Tibial nerve (tissue), 4 donors: ENCODE measurements at regions not wholly inside any gene's neighbourhood (a gene's known extent, or its start where the extent isn't known, plus 50 kb on each side); places are given as distances from the start of the nearest gene placed in this dataset.

ENCODE experiments used
- EP300 ChIP-seq, 2 donors: sonication (generic); formaldehyde crosslinking; IDR thresholded peaks; one replicate each; pipeline ENCODE4 v1.6.1; 2017; ENCODE audit warnings: antibody characterized with exemption in 2 of 2, mild to moderate bottlenecking in 1 of 2
- POLR2A ChIP-seq, 2 donors: fragments of 450-650 bp; IDR thresholded peaks; one replicate each; pipeline ENCODE4 v1.6.1; 2017; ENCODE audit warnings: antibody characterized with exemption in 2 of 2, mild to moderate bottlenecking in 2 of 2, moderate library complexity in 2 of 2
- TF ChIP-seq, protein P1 (sequence below), 5 experiments: fragments of 200-600 bp in 3 of 5; fragments of 450-650 bp in 2 of 5; sonication (generic) in 3 of 5; IDR thresholded peaks; one replicate each; pipeline ENCODE4 v1.5.1; 2016 to 2019; ENCODE audit warnings: antibody characterized with exemption in 5 of 5, mild to moderate bottlenecking in 3 of 5, moderate library complexity in 2 of 5

- TF ChIP-seq, protein P1, sequence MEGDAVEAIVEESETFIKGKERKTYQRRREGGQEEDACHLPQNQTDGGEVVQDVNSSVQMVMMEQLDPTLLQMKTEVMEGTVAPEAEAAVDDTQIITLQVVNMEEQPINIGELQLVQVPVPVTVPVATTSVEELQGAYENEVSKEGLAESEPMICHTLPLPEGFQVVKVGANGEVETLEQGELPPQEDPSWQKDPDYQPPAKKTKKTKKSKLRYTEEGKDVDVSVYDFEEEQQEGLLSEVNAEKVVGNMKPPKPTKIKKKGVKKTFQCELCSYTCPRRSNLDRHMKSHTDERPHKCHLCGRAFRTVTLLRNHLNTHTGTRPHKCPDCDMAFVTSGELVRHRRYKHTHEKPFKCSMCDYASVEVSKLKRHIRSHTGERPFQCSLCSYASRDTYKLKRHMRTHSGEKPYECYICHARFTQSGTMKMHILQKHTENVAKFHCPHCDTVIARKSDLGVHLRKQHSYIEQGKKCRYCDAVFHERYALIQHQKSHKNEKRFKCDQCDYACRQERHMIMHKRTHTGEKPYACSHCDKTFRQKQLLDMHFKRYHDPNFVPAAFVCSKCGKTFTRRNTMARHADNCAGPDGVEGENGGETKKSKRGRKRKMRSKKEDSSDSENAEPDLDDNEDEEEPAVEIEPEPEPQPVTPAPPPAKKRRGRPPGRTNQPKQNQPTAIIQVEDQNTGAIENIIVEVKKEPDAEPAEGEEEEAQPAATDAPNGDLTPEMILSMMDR (IDR thresholded peaks at IDR 0.05): no peak
- TF ChIP-seq POLR2A (IDR thresholded peaks at IDR 0.05) (no peak), EP300 (IDR thresholded peaks at IDR 0.05) (no peak)
These were observed 138.5 kb upstream of the SYT13 start for GRCh38 chr11:45424411-45425180.
